ENCODE measurements at regions not wholly inside any gene's neighbourhood (a gene's known extent, or its start where the extent isn't known, plus 50 kb on each side); places are given as distances from the start of the nearest gene placed in this dataset.

DNA sequence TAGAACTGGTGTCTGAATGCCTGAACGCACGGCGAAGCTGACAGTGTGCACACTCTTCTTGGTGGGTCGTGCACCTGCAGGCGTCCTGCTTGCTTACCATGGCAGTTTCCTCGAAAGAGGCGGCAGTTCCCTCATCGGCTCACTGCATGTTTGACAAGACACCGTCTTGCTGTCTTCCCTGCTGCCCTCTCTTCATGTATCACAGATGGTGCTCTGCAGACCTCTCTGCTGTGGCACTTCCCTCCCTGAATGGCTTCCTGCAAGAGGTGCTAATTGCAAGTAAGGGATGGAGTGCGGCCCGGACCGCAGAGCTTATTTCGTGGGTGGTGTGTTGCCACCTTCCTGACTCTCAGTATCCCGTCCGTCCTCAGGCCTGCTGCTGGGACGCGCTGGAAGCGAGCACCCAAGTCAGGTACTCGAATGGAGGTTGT lies 156.7 kb upstream of the RTL1 start (continued):
- TF ChIP-seq, protein P1, sequence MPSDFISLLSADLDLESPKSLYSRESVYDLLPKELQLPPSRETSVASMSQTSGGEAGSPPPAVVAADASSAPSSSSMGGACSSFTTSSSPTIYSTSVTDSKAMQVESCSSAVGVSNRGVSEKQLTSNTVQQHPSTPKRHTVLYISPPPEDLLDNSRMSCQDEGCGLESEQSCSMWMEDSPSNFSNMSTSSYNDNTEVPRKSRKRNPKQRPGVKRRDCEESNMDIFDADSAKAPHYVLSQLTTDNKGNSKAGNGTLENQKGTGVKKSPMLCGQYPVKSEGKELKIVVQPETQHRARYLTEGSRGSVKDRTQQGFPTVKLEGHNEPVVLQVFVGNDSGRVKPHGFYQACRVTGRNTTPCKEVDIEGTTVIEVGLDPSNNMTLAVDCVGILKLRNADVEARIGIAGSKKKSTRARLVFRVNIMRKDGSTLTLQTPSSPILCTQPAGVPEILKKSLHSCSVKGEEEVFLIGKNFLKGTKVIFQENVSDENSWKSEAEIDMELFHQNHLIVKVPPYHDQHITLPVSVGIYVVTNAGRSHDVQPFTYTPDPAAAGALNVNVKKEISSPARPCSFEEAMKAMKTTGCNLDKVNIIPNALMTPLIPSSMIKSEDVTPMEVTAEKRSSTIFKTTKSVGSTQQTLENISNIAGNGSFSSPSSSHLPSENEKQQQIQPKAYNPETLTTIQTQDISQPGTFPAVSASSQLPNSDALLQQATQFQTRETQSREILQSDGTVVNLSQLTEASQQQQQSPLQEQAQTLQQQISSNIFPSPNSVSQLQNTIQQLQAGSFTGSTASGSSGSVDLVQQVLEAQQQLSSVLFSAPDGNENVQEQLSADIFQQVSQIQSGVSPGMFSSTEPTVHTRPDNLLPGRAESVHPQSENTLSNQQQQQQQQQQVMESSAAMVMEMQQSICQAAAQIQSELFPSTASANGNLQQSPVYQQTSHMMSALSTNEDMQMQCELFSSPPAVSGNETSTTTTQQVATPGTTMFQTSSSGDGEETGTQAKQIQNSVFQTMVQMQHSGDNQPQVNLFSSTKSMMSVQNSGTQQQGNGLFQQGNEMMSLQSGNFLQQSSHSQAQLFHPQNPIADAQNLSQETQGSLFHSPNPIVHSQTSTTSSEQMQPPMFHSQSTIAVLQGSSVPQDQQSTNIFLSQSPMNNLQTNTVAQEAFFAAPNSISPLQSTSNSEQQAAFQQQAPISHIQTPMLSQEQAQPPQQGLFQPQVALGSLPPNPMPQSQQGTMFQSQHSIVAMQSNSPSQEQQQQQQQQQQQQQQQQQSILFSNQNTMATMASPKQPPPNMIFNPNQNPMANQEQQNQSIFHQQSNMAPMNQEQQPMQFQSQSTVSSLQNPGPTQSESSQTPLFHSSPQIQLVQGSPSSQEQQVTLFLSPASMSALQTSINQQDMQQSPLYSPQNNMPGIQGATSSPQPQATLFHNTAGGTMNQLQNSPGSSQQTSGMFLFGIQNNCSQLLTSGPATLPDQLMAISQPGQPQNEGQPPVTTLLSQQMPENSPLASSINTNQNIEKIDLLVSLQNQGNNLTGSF (CRISPR knock-in tag; IDR thresholded peaks at IDR 0.05) = no peak
- no peak for TF ChIP-seq FOXA3 (CRISPR knock-in tag; IDR thresholded peaks at IDR 0.05)

DNA sequence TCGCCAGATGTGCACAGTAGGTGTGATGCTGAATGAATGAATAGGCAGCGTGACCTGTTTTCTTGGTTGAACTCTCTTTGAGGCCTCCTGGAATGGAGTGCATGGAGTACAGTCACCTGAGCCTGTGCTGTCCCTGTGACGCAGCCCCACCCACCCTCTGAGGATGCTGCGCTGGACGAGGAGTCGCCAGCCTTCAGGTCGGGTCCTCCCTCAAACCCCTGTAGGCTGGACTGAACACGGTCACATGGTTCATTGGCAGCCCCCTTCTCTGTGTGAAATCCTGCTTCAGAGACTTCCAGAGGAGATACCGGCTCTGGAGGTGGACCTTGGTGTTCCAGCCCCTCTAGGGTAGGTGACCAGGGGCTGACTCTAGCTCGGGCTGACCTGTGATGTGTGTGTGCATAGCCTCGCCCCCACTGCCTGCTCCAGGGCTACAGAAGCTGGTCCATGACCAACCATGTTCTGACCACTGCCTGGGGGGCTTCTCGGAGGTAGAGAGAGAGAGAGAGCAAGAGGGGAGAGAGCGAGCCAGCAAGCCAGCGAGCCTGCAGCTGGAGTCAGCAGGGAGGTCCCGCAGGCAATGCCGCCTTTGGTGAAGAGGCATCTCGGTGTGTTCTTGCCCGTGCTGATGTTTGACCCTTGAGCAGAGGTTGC lies 158.0 kb upstream of the RTL1 start:
- Histone ChIP-seq H3K9me3 (ENCODE audit: low read length) (0 out of 2 replicates have a peak, but pooled peaks cover 5% of the 10 kb centered on the region), H3K4me3 (replicated peaks in 1 of 3; ENCODE audit: insufficient read depth in 1 of 3, low read depth in 2 of 3, low read length in 3 of 3) (no peak overlapping the region), H3K9ac (ENCODE audit: insufficient read depth, low read depth, low read length) (no peak overlapping the region), H3K4me2 (ENCODE audit: low read depth, low read length) (no peak overlapping the region), H4K20me1 (ENCODE audit: insufficient read depth, low read length) (no peaks in the 10 kb centered on the region), H3K27me3 (ENCODE audit: control insufficient read depth in 1 of 2, insufficient read depth in 2 of 2, low read length in 2 of 2) (peaks cover 11 to 76% of the 10 kb centered on the region in 2 experiments), H3K36me3 (replicated peaks in 1 of 2; ENCODE audit: control insufficient read depth in 1 of 2, insufficient read depth in 2 of 2, low read length in 2 of 2) (no peaks in the 10 kb centered on the region), H3K4me1 (ENCODE audit: insufficient read depth, low read length) (no peaks in the 10 kb centered on the region), H3K79me2 (ENCODE audit: insufficient read depth, low read length) (no peaks in the 10 kb centered on the region), H3K27ac (ENCODE audit: extremely low read length, insufficient read depth, low read length) (no peak overlapping the region), H2AFZ (ENCODE audit: low read length) (no peak overlapping the region)
- TF ChIP-seq RARA (CRISPR knock-in tag; IDR thresholded peaks at IDR 0.05) = no peak
- no peak for TF ChIP-seq JARID2 (CRISPR knock-in tag; IDR thresholded peaks at IDR 0.05; ENCODE audit: insufficient replicate concordance)
- TF ChIP-seq SMAD1 (CRISPR knock-in tag; IDR thresholded peaks at IDR 0.05; ENCODE audit: borderline replicate concordance, low read depth) = no peak
- TF ChIP-seq MLLT10 (CRISPR knock-in tag; IDR thresholded peaks at IDR 0.05) = no peak
- no peak for TF ChIP-seq SIX1 (CRISPR knock-in tag; IDR thresholded peaks at IDR 0.05; ENCODE audit: borderline replicate concordance)
- TF ChIP-seq KDM5A (IDR thresholded peaks at IDR 0.05; ENCODE audit: borderline replicate concordance, low read length) = no peak
- no peak for TF ChIP-seq ATRX (CRISPR knock-in tag; IDR thresholded peaks at IDR 0.05; ENCODE audit: borderline replicate concordance)
- POLR2A ChIA-PET = no interaction called here
- intact Hi-C loops (cut with micrococcal nuclease; ENCODE audit: unreplicated experiment) (no loop called here), in situ Hi-C loops (cut with HindIII; ENCODE audit: extremely low pct_ligation_motif_present, low pct_unique_long_range_greater_than_20kb) (no loop called here)
- ATAC-seq (no peak), DNase-seq (ENCODE audit: low spot score) (no peak), FAIRE-seq (no peak)
- CTCF ChIA-PET (ENCODE audit: low intra/inter-chr PET ratio, low total read pairs) = no interaction called here
- WGBS (ENCODE audit: low lambda C conversion rate) = 15% methylated on average over 8 of the region's 18 CpGs
- BruUV-seq (replicated peaks) = no TSS peak
